WERI-Rb-1 (cell line): ENCODE measurements at regions not wholly inside any gene's neighbourhood (a gene's known extent, or its start where the extent isn't known, plus 50 kb on each side); places are given as distances from the start of the nearest gene placed in this dataset.
A peak's percentile ranks its signal among the peaks of the same experiment; 100 is the strongest.
"Not testable (repeated sequence)": the region's sequence is repeated elsewhere in the genome, so short reads cannot be mapped to it uniquely, and the experiment has no call there.

ENCODE experiments used
- DNase-seq: peaks from one replicate; pipeline ENCODE4 v3.0.0-alpha.2; 2020
- H3K27ac ChIP-seq: fragments of 250-450 bp; sonication (Bioruptor Pico); 2 replicates; pipeline ENCODE4 v1.5.1; 2020; ENCODE audit warnings: mild to moderate bottlenecking, moderate library complexity
- H3K27me3 ChIP-seq: fragments of 250-450 bp; sonication (Bioruptor Pico); 2 replicates; pipeline ENCODE4 v1.5.1; 2021; ENCODE audit warnings: mild to moderate bottlenecking, low read depth, moderate library complexity; ENCODE audit not compliant: insufficient read depth, severe bottlenecking
- H3K36me3 ChIP-seq: fragments of 250-450 bp; sonication (Bioruptor Pico); 2 replicates; pipeline ENCODE4 v1.5.1; 2020; ENCODE audit warnings: mild to moderate bottlenecking, moderate library complexity
- H3K4me3 ChIP-seq: 2 replicates; pipeline ENCODE4 v1.5.1; 2011; ENCODE audit warnings: low read depth, mild to moderate bottlenecking, control low read depth, low read length
- H3K9me3 ChIP-seq: fragments of 250-450 bp; sonication (Bioruptor Pico); 2 replicates; pipeline ENCODE4 v1.5.1; 2021; ENCODE audit warnings: mild to moderate bottlenecking, moderate library complexity; ENCODE audit not compliant: severe bottlenecking

DNA sequence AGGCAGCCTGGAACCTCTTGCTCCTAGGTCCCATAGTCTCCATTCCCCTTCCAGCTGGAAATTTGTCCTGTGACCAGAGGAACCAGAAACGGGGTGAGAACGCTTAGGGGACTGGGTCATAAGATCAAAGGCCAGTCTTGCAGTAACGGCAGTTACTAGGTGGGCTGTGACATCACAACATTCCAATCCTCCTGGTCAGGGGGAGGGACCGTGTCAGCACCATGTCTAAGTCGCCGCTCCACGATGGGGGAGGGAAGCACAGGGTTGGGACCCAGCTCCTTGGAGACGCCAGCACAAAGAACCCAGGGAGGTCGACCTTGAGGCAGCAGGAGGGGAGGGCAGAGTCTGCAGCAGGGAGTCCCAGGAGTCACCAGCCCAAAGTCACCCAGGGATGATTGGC lies 158.3 kb downstream of the GOLGA6L22 start:
- DNase-seq, H3K4me3 ChIP-seq, H3K27ac ChIP-seq: not testable (repeated sequence)

DNA sequence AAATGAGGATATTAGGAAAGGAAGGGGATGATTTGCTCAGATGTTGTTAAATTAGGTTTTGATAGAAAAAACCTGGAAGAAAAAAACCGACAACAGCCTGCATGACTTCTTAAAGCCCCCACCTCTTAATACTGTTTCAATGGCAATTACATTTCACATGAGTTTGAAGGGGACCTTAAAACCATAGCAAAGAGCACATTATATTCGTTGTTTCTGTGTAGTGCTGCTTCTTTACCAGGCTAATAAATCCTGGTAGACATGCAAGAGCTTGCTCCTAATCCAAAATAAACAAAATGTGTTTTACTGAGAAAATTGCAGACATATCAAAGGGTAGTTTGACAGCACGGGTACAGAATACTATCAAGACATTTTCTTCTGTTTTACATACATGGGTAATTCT lies 154.7 kb upstream of the NIPA1 start:
- H3K27ac ChIP-seq, H3K36me3 ChIP-seq, DNase-seq, H3K4me3 ChIP-seq, H3K9me3 ChIP-seq, H3K27me3 ChIP-seq: not testable (repeated sequence)

More for the DNA sequence above, 158.3 kb downstream of the GOLGA6L22 start:
- not testable (repeated sequence) for H3K36me3 ChIP-seq, H3K9me3 ChIP-seq, H3K27me3 ChIP-seq

DNA sequence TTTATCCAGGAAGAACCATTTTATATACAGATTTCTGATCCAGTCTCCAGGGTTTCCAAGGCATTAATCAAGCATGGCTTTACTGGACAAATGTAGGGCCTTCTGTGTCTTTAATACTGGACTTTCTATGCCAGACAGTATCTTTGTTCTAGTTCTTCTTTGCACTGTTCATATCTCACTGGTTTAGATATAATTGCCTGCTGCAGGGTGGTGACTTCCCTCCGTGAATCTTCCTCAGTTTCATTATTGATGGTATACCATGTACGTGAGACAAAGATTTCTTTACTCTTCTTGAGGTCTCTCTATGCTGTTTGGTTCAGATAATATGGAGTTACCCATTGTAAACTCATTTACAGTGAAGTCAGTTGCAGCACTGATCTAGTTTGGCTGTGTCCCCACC lies 146.5 kb upstream of the NIPA1 start:
- H3K4me3 ChIP-seq, H3K36me3 ChIP-seq, H3K9me3 ChIP-seq, H3K27me3 ChIP-seq, DNase-seq: not testable (repeated sequence)
- peak overlapping the region; percentile 81 for H3K27ac ChIP-seq

DNA sequence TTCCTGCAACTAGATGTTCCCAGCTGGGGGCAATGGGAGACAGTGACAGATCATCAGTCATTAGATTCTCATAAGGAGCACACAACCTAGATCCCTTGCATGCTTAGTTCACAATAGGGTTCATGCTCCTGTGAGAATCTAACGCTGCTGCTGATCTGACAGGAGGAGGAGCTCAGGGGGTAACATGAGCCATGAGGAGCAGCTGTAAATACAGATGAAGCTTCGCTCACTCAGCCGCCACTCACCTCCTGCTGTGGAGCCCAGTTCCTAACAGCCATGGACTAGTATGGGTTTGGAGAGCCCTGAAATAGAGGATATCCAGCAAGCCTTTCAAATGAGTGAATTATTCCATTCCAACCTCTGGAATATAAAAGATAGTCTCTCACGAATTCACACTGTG lies 137.0 kb upstream of the NIPA1 start:
- not testable (repeated sequence) for H3K36me3 ChIP-seq, H3K27ac ChIP-seq, H3K27me3 ChIP-seq, H3K9me3 ChIP-seq, H3K4me3 ChIP-seq, DNase-seq

DNA sequence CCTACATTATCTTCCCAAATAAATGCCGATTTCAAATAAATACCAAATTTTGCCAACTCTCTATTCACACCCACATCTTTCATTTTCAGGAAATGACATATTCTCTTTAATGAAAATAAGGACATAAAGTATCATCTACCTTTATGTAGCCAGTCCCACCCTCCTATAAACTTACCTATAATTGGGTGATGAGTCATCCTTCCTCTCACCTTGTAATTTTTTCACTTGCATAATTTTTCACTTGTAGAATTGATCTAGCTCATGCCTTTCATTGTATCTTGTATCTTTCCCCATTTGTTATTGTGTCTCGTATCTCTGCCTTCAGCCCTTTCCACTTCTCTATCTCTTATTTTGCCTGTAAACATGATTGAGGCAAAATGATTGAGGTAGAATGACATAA lies 135.3 kb upstream of the NIPA1 start:
- not testable (repeated sequence) for H3K36me3 ChIP-seq, DNase-seq, H3K4me3 ChIP-seq, H3K9me3 ChIP-seq, H3K27ac ChIP-seq, H3K27me3 ChIP-seq

DNA sequence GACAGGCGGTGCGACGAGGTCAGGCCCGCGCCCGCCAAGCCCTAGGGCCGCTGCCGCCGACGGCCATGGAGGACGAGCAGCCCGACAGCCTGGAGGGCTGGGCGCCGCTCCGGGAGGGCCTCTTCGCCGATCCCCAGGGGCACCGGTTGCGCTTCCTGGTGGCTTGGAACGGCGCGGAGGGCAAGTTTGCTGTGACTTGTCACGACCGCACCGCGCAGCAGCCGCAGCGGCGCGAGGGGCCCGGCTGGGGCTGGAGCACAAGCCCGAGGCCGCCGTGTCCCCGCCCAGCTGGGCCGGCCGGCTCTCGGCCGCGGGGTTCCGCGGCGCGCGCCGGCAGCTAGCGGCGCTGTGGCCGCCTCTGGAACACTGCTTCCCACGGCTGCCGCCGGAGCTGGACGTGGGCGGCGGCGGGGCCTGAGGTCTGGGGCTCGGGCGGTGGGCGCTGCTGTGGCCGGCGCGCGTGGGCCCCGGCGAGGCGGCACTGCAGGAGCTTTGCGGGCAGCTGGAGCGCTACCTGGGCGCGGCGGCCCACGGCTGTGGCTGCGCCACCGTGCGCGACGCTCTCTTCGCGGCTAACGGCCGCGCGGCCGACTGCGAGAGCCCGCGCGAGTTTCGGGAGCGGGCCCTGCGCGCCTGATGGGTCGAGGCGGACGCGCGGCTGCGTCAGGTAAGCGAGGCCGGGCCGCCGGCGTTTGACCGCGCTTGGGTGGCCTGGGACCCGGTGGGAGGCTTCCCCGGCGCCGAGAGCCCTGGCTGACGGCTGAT lies 122.0 kb upstream of the NIPA1 start:
- Histone ChIP-seq H3K4me3 (peak overlapping the region; percentile 50), H3K27ac (peak overlapping the region; percentile 61)
- H3K27me3 ChIP-seq, H3K36me3 ChIP-seq, H3K9me3 ChIP-seq: not testable (repeated sequence)
- DNase-seq: peak; percentile 49

DNA sequence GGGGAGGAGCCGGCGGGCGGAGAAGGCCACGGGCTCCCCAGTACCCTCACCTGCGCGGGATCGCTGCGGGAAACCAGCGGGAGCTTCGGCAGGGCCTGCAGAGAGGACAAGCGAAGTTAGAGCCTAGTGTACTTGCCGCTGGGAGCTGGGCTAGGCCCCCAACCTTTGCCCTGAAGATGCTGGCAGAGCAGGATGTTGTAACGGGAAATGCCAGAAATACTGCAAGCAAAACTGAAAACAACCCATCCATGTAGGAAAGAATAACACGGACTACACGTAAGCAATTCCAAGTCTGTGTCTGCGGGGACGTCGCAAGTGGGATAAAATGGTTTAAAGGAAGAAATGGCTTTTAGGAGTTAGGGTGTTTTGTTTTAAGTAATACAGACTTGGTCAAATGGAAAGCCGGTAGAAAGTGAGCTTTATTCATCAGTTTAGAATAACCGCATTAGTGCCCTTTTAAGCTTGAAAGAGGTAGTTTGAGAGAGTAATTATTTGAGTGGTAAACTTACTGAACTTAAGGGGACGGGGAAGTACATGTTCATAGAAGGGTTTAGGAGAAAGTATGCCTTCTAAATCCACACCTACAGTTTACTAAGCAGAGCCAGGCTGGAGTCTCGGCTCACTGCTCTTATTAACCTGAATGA lies 121.3 kb upstream of the NIPA1 start:
- not testable (repeated sequence) for H3K9me3 ChIP-seq, H3K27me3 ChIP-seq, H3K36me3 ChIP-seq
- DNase-seq: peak; percentile 39
- peak overlapping the region; percentile 53; the same call in 1 of the 2 replicates for H3K27ac ChIP-seq
- peak overlapping the region; percentile 50 for H3K4me3 ChIP-seq

DNA sequence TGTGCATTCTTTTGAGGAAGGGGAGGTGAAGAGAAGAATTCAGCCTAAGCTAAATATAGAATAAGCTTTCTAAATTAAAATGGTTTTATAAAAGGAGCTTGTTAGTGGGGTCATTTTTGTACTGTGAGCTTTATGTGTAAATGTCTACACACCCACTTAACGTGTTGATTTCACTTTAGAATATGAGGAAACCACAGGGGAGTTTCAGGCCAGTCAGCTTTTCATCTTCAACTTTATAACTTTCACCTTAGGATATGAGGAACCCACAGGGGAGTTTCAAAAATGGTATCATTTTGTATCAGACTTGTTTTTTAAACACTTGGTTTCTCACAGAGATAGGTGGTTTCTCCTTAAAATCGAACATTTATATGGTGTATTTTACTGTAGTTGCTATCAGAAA lies 120.7 kb upstream of the NIPA1 start:
- not testable (repeated sequence) for H3K27me3 ChIP-seq, H3K9me3 ChIP-seq, H3K36me3 ChIP-seq, DNase-seq, H3K27ac ChIP-seq
- H3K4me3 ChIP-seq: peak overlapping the region; percentile 50

DNA sequence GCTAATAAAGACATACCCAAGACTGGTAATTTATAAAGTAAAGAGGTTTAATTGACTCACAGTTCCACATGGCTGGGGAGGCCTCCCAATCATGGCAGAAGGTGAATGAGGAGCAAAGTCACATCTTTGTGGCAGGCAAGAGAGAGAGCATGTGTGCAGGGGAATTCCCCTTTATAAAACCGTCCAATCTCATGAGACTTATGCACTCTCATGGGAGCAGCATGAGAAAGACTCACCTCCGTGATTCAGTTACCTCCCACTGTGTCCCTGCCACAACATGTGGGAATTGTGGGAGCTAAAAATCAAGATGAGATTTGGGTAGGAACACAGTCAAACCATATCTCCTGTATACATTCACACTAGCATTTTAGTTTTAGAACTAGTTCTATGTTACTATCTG lies 101.7 kb upstream of the NIPA1 start:
- H3K27me3 ChIP-seq, H3K4me3 ChIP-seq, H3K27ac ChIP-seq, H3K36me3 ChIP-seq, DNase-seq, H3K9me3 ChIP-seq: not testable (repeated sequence)

DNA sequence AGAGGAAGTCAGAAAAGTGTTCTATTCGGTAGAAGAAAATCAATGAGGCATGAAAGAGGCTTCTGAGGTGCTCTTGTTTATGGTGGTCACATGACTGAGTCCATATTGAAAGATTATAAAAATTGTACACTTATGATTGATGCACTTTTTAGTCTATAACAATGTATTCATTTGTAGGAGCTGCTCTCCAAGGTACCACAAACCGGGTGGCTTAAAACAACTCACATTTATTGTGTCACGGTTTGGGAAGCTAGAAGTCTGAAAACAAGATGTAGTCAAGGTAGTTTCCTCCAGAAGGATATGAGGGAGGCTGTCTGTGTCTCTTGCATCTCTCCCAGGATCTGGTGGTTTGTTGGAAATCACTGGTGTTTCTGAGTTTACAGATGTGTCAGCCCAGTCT lies 86.6 kb upstream of the NIPA1 start:
- not testable (repeated sequence) for H3K9me3 ChIP-seq, H3K36me3 ChIP-seq, DNase-seq, H3K27me3 ChIP-seq, H3K27ac ChIP-seq, H3K4me3 ChIP-seq

DNA sequence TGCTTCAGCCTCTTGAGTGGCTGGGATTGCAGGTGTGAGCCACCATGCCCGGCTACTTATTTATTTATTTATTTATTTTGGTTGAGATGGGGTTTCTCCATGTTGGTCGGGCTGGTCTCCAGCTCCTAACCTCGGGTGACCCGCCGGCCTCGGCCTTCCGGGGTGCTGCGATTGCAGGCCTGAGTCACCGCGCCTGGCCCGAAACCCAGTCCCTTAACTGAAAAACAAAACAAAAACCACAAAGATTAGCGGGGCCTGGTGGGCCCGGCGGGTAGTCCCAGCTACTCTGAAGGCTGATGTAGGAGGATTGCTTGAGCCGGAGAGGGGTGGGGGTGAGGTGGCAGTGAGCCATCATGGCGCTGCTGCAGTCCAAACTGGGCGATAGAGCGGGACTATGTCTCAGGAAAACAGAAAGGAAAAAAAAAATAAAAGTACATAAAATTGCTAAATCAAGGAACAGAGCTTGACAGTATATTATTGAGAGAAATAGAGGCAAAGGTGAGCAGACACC lies 75.6 kb upstream of the NIPA1 start:
- H3K36me3 ChIP-seq, H3K27ac ChIP-seq, H3K4me3 ChIP-seq, H3K9me3 ChIP-seq, H3K27me3 ChIP-seq, DNase-seq: not testable (repeated sequence)

DNA sequence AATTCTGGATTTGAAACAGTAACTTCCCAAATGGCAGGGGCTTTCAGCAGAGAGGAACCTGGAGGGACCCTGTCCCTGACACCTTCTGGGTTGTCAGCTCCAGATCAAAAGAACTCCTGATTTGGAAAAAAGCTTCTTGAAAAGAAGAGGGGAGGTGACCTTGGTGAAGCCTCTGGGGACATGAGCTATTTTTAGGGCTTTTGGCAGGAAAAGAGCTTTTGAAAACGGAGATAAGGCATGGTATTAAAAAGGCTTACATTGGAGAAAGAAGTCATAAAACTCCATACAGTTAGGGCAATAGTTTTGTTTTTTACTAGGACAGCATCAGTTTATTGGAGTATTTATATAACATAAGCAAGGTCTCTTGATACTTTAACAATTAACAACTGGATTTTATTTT lies 72.5 kb upstream of the NIPA1 start:
- not testable (repeated sequence) for H3K4me3 ChIP-seq, H3K9me3 ChIP-seq, DNase-seq, H3K27me3 ChIP-seq, H3K36me3 ChIP-seq, H3K27ac ChIP-seq

DNA sequence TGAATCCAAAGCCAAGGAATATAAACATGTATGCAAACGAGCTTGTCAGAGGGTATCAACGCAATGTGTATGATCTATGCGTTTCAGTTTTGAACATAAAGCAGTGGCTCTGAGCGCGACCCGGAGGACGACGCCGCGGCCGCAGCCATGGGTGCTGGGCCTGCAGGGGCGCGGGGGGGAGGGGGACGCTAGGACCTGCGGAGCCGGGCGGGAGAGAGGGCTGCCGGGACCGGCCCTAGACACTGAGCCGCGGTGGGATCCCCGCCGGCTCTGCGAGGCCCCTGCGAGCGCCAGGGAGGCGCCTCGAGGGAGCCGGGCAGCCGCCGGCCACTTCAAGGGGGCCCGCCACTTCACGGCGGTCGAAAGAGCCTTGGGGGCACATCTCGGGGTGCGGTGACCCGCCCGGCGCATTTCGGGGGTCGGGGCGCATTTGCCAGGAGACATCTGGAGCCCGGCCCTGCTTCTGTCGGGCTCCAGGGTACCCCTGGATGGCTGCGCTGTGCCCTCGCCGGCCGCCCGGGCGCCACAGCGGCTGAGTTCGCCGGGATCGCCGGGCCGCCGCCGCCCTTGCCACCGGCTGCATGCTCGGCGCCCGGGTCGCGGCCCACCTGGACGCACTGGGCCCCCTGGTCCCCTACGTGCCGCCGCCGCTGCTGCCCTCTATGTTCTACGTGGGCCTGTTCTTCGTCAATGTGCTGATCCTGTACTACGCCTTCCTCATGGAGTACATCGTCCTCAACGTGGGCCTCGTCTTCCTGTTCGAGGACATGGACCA lies 71.9 kb upstream of the NIPA1 start:
- H3K9me3 ChIP-seq, H3K27me3 ChIP-seq, H3K27ac ChIP-seq, H3K4me3 ChIP-seq, H3K36me3 ChIP-seq, DNase-seq: not testable (repeated sequence)

DNA sequence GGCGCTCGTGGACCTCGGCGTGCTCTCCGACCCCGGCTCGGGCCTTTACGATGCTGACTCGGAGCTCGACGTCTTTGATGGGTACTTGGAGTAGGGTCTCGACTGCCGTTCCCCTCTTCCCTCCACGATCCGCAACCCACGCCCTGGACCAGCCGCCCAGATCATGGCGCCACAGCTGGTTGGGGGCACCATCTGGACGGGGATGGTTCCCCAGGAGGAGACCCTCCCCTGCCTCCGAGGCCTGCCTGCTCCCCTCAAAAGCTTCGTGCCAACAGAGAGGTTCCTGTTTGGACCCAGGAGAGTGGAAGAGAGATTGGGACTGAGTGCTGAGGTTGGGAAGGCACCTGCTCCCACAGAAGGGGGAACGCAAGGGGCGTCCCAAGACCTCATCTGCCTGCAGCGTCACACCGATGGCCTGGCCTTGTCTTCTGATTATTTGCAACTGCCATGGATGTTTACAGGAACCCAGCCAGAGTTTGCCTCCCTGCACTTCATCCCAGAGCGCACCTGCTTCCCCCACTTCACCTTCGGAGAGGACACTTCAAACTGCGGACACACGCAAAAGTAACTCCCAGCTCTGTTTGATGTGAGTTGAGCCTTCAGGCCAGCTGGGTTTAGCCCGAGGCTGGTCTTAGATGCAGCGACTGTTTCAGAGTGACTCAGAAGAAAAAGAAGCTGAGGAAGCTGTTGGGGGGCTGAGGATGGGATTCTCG lies 71.2 kb upstream of the NIPA1 start:
- not testable (repeated sequence) for DNase-seq, H3K4me3 ChIP-seq, H3K27ac ChIP-seq

More for the DNA sequence above, 71.2 kb upstream of the NIPA1 start:
- H3K27me3 ChIP-seq, H3K9me3 ChIP-seq, H3K36me3 ChIP-seq: not testable (repeated sequence)
